PFSK-1 (cell line): ENCODE measurements at regions not wholly inside any gene's neighbourhood (a gene's known extent, or its start where the extent isn't known, plus 50 kb on each side); places are given as distances from the start of the nearest gene placed in this dataset.

Experiments used
- FOXP2 ChIP-seq: optimal IDR thresholded peaks from 2 replicates; pipeline ENCODE3; 2011; ENCODE audit warnings: borderline replicate concordance, control low read depth, inconsistent platforms; ENCODE audit not compliant: insufficient read depth; ENCODE audit errors: extremely low read length, extremely low read depth
- POLR2AphosphoS5 ChIP-seq: IDR thresholded peaks from 2 replicates; pipeline ENCODE4 v1.6.1; 2012; ENCODE audit warnings: low read depth, mild to moderate bottlenecking, control low read depth, low read length, moderate library complexity
- REST ChIP-seq, 2 experiments: IDR thresholded peaks; 2 replicates each; pipeline versions ENCODE4 v1.6.1 to v1.8.0; 2011 to 2012; ENCODE audit warnings: low read depth in 2 of 2, low read length in 2 of 2, control low read depth in 1 of 2, inconsistent platforms in 1 of 2, mild to moderate bottlenecking in 1 of 2, moderate library complexity in 1 of 2; ENCODE audit not compliant: insufficient read depth in 1 of 2
- SIN3A ChIP-seq: IDR thresholded peaks from 2 replicates; pipeline ENCODE4 v1.6.1; 2012; ENCODE audit warnings: mild to moderate bottlenecking, low read length, moderate library complexity, borderline replicate concordance; ENCODE audit not compliant: insufficient read depth
- TAF1 ChIP-seq: IDR thresholded peaks from 2 replicates; pipeline ENCODE4 v1.6.1; 2012; ENCODE audit warnings: low read length, control low read depth, borderline replicate concordance; ENCODE audit not compliant: insufficient read depth

- TF ChIP-seq FOXP2, result no peak
- TF ChIP-seq REST (IDR thresholded peaks at IDR 0.05; ENCODE audit: insufficient read depth in 1 of 2, low read depth in 2 of 2, low read length in 2 of 2), result no peak
- no peak for TF ChIP-seq SIN3A
- TF ChIP-seq POLR2AphosphoS5, result no peak
- no peak for TF ChIP-seq TAF1
These were observed 131.9 kb upstream of the NT5C1B start for GRCh38 chr2:18721038-18721922.

- no peak for TF ChIP-seq POLR2AphosphoS5
- no peak for TF ChIP-seq TAF1
- TF ChIP-seq REST (IDR thresholded peaks at IDR 0.05; ENCODE audit: insufficient read depth in 1 of 2, low read depth in 2 of 2, low read length in 2 of 2), result no peak
- no peak for TF ChIP-seq SIN3A
- TF ChIP-seq FOXP2, result no peak
These were observed 130.8 kb upstream of the NT5C1B start for GRCh38 chr2:18719978-18720775.

GRCh38 chr2:18708203-18708715, 118.9 kb upstream of the NT5C1B start:
- no peak for TF ChIP-seq POLR2AphosphoS5
- no peak for TF ChIP-seq REST (IDR thresholded peaks at IDR 0.05; ENCODE audit: insufficient read depth in 1 of 2, low read depth in 2 of 2, low read length in 2 of 2)
- no peak for TF ChIP-seq SIN3A

- TF ChIP-seq POLR2AphosphoS5, result no peak
- no peak for TF ChIP-seq TAF1
- no peak for TF ChIP-seq SIN3A
- no peak for TF ChIP-seq FOXP2
- no peak for TF ChIP-seq REST (IDR thresholded peaks at IDR 0.05; ENCODE audit: insufficient read depth in 1 of 2, low read depth in 2 of 2, low read length in 2 of 2)
These were observed 116.6 kb upstream of the NT5C1B start for GRCh38 chr2:18706001-18706400.
